Neuronal stem cell (in vitro differentiated cells): ENCODE measurements at regions not wholly inside any gene's neighbourhood (a gene's known extent, or its start where the extent isn't known, plus 50 kb on each side); places are given as distances from the start of the nearest gene placed in this dataset.

ENCODE experiments used
- DNase-seq: peaks from one replicate; pipeline ENCODE4 v3.0.0-alpha.2; 2013; ENCODE audit warnings: low spot score
- H2AFZ ChIP-seq: one replicate; pipeline ENCODE4 v1.6.1; 2013; ENCODE audit warnings: mild to moderate bottlenecking, low read length, inconsistent platforms
- H2AK5ac ChIP-seq: 2 replicates; pipeline ENCODE4 v1.6.1; 2013; ENCODE audit warnings: low read depth, mild to moderate bottlenecking, inconsistent platforms, low read length, moderate library complexity, mixed read lengths
- H2BK120ac ChIP-seq: 2 replicates; pipeline ENCODE4 v1.6.1; 2013; ENCODE audit warnings: low read depth, mild to moderate bottlenecking, inconsistent platforms, low read length, moderate library complexity, mixed read lengths
- H2BK12ac ChIP-seq: one replicate; pipeline ENCODE4 v1.6.1; 2013; ENCODE audit warnings: low read length, inconsistent platforms
- H2BK15ac ChIP-seq: 2 replicates; pipeline ENCODE4 v1.6.1; 2013; ENCODE audit warnings: mild to moderate bottlenecking, low read length, inconsistent platforms, mixed read lengths
- H2BK5ac ChIP-seq: one replicate; pipeline ENCODE4 v1.6.1; 2013; ENCODE audit warnings: inconsistent platforms, mild to moderate bottlenecking, low read length, moderate library complexity
- H3K14ac ChIP-seq: one replicate; pipeline ENCODE4 v1.6.1; 2013; ENCODE audit warnings: low read length, inconsistent platforms
- H3K18ac ChIP-seq: 2 replicates; pipeline ENCODE4 v1.6.1; 2013; ENCODE audit warnings: low read length, inconsistent platforms
- H3K23ac ChIP-seq: 2 replicates; pipeline ENCODE4 v1.6.1; 2013; ENCODE audit warnings: low read depth, mild to moderate bottlenecking, mixed read lengths, low read length, inconsistent platforms; ENCODE audit not compliant: poor library complexity
- H3K27ac ChIP-seq: replicated peaks from 3 replicates; pipeline ENCODE4 v1.5.1; 2013; ENCODE audit warnings: low read length, inconsistent platforms
- H3K27me3 ChIP-seq, 3 experiments: 2 replicates each; pipeline ENCODE4 v1.6.1; 2013; ENCODE audit warnings: low read length in 3 of 3, mild to moderate bottlenecking in 2 of 3, inconsistent platforms in 1 of 3, low read depth in 1 of 3, mixed read lengths in 1 of 3, moderate library complexity in 1 of 3; ENCODE audit not compliant: control insufficient read depth in 3 of 3, insufficient read depth in 3 of 3
- H3K36me3 ChIP-seq, 2 donors: replicated peaks in 1 of 2; 2 replicates each; pipeline ENCODE4 v1.6.1; 2013; ENCODE audit warnings: low read length in 2 of 2; ENCODE audit not compliant: control insufficient read depth in 2 of 2, insufficient read depth in 2 of 2
- H3K4ac ChIP-seq: 2 replicates; pipeline ENCODE4 v1.6.1; 2013; ENCODE audit warnings: inconsistent platforms, mild to moderate bottlenecking, low read length, moderate library complexity
- H3K4me1 ChIP-seq, 2 donors: 1 replicate in 1 of 2; 2 replicates in 1 of 2; pipeline ENCODE4 v1.6.1; 2013; ENCODE audit warnings: low read length in 2 of 2, low read depth in 1 of 2; ENCODE audit not compliant: control insufficient read depth in 2 of 2, insufficient read depth in 1 of 2
- H3K4me2 ChIP-seq: one replicate; pipeline ENCODE4 v1.6.1; 2013; ENCODE audit warnings: mild to moderate bottlenecking, low read length, inconsistent platforms; ENCODE audit not compliant: insufficient read depth, poor library complexity, severe bottlenecking
- H3K4me3 ChIP-seq, 2 donors: 2 replicates each; pipeline ENCODE4 v1.5.1; 2013; ENCODE audit warnings: low read length in 2 of 2, mild to moderate bottlenecking in 2 of 2, inconsistent platforms in 1 of 2, moderate library complexity in 1 of 2
- H3K79me1 ChIP-seq: one replicate; pipeline ENCODE4 v1.6.1; 2013; ENCODE audit warnings: low read depth, mild to moderate bottlenecking, inconsistent platforms, low read length, moderate library complexity
- H3K9ac ChIP-seq: one replicate; pipeline ENCODE4 v1.6.1; 2013; ENCODE audit warnings: mild to moderate bottlenecking, low read depth, low read length, inconsistent platforms; ENCODE audit not compliant: poor library complexity
- H3K9me3 ChIP-seq, 2 donors: replicated peaks in 1 of 2; 2 replicates each; pipeline versions ENCODE3 to v1.6.1; 2013; ENCODE audit warnings: low read length in 2 of 2, mild to moderate bottlenecking in 2 of 2, inconsistent platforms in 1 of 2, low read depth in 1 of 2, mixed read lengths in 1 of 2, moderate library complexity in 1 of 2; ENCODE audit not compliant: control insufficient read depth in 2 of 2, insufficient read depth in 1 of 2
- H4K8ac ChIP-seq: one replicate; pipeline ENCODE4 v1.6.1; 2013; ENCODE audit warnings: low read depth, mild to moderate bottlenecking, inconsistent platforms, low read length, moderate library complexity
- H4K91ac ChIP-seq: one replicate; pipeline ENCODE4 v1.6.1; 2013; ENCODE audit warnings: low read length, low read depth, mild to moderate bottlenecking, inconsistent platforms; ENCODE audit not compliant: poor library complexity
- WGBS, 2 donors: extraction: QIAGEN DNeasy Blood & Tissue Kit; methylation state at CpG; one replicate each; pipeline ENCODE4 v1.1.7; 2013; ENCODE audit warnings: missing lambda C conversion rate in 2 of 2, mixed read lengths in 1 of 2; ENCODE audit not compliant: insufficient read length in 2 of 2, insufficient replicate concordance in 1 of 2; ENCODE audit errors: extremely low coverage in 2 of 2; 5-methylcytosine and 5-hydroxymethylcytosine counted together

DNA sequence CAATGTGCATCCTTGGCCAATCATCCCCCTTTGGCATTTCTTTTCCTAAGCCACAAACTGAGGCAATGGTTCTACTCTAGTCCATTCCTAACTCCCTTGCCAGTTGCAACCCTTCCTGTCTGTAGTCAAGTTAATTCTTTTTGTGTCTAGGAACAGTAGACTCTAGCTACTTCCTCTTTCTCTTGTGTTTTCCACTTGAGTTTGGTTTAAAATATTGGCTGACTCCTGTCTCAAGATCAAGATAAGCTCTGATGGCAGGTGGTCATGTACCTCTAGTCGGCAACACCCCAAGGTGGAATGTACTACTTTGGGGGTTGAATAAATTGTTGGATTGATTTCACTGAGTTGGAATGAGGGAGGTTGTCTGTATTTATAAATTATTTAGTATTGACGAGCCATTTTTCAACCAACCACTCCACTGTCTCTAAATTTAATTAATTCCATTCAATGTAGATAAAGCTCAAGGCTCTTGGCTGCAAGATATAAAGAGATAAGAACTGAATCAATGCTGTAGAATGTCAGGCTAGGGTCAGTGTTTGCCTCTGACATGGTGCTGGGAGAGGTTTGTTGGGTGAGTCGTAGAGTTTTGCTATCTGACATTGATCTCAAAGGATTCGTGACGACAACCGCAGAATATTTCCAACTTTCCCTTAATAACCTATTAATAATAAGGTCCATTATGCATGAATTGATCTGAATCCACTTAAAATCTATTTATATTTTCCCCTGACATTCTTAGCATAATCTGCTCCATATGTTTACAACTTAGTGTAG, 188.7 kb upstream of the APCDD1 start:
- H2AFZ ChIP-seq = no peak overlapping the region
- no peak overlapping the region for H3K4me3 ChIP-seq
- WGBS, 2 donors = no CpG with 5 or more reads among the region's 6 CpGs
- H3K27me3 ChIP-seq = no peaks in the 10 kb centered on the region
- no peak overlapping the region for H2BK5ac ChIP-seq
- no peak overlapping the region for H3K9ac ChIP-seq
- H3K36me3 ChIP-seq = no peaks in the 10 kb centered on the region
- no peak overlapping the region for H3K27ac ChIP-seq
- no peak overlapping the region for H3K14ac ChIP-seq
- H3K4ac ChIP-seq = no peak overlapping the region
- no peak overlapping the region for H2BK120ac ChIP-seq
- peaks cover 0 to 8% of the 10 kb centered on the region in 2 donors for H3K4me1 ChIP-seq
- H3K79me1 ChIP-seq = no peaks in the 10 kb centered on the region
- no peak for DNase-seq
- H2BK15ac ChIP-seq = no peak overlapping the region
- no peak overlapping the region for H4K91ac ChIP-seq
- no peak overlapping the region for H3K18ac ChIP-seq
- no peak overlapping the region for H3K4me2 ChIP-seq
- H2AK5ac ChIP-seq = no peak overlapping the region
- H2BK12ac ChIP-seq = no peak overlapping the region
- H3K9me3 ChIP-seq = peaks cover 3 to 11% of the 10 kb centered on the region in 2 donors
- no peak overlapping the region for H3K23ac ChIP-seq
- no peak overlapping the region for H4K8ac ChIP-seq

DNA sequence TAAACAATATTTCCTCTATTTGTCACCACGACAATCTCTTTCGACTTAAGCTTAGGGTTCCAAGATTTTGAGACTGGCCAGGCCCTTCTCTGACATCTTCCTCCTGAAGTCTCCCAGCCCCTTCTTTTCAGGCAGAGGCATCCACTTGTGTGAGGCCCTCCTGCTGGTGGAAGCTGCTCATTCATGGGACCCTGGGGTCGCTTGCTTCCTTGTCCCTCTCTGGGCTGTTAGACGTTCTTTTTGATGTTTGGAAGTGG, 188.2 kb upstream of the APCDD1 start:
- no peak overlapping the region for H4K91ac ChIP-seq
- DNase-seq = no peak
- no peak overlapping the region for H3K23ac ChIP-seq
- no peak overlapping the region for H2BK120ac ChIP-seq
- no peaks in the 10 kb centered on the region for H3K79me1 ChIP-seq
- H3K4me1 ChIP-seq = peaks cover 0 to 9% of the 10 kb centered on the region in 2 donors
- H3K9me3 ChIP-seq = peaks cover 2 to 6% of the 10 kb centered on the region in 2 donors
- H4K8ac ChIP-seq = no peak overlapping the region
- H3K18ac ChIP-seq = no peak overlapping the region
- H3K36me3 ChIP-seq = no peaks in the 10 kb centered on the region
- no peaks in the 10 kb centered on the region for H3K27me3 ChIP-seq
- no peak overlapping the region for H3K4me2 ChIP-seq
- no peak overlapping the region for H3K4ac ChIP-seq
- no peak overlapping the region for H2AK5ac ChIP-seq
- H3K4me3 ChIP-seq = no peak overlapping the region
- H2BK12ac ChIP-seq = no peak overlapping the region
- H3K27ac ChIP-seq = no peak overlapping the region
- WGBS, 2 donors = no CpG with 5 or more reads among the region's 4 CpGs
- H3K14ac ChIP-seq = no peak overlapping the region
- no peak overlapping the region for H3K9ac ChIP-seq
- no peak overlapping the region for H2BK5ac ChIP-seq
- H2BK15ac ChIP-seq = no peak overlapping the region
- no peak overlapping the region for H2AFZ ChIP-seq

DNA sequence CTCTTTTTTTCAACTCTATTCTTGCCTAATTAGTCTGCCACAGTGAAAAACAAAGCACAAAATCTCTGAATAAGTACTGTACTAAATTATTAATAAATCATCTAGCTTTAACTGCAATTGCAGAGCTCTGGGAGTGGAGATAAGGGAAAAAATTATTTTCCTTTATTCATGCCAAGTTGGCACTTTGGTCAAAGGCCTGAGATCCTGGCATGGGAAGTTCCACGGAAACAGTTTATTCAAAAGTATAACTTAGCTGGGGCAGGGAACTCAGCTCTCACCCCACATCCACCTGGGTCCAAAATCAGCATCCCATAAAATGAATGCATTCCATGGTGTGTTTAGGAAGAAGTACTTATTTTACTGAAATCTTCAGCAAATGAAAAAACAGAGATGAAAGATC, 185.2 kb upstream of the APCDD1 start:
- Histone ChIP-seq H2AFZ (no peak overlapping the region), H3K9ac (no peak overlapping the region), H3K14ac (no peak overlapping the region), H3K4me1 (peaks cover 0 to 9% of the 10 kb centered on the region in 2 donors), H3K23ac (no peak overlapping the region), H2BK12ac (no peak overlapping the region), H3K36me3 (no peaks in the 10 kb centered on the region), H2BK120ac (no peak overlapping the region), H3K27me3 (no peaks in the 10 kb centered on the region), H2BK15ac (no peak overlapping the region), H3K79me1 (no peaks in the 10 kb centered on the region), H2AK5ac (no peak overlapping the region), H3K4me2 (no peak overlapping the region), H3K4ac (no peak overlapping the region), H3K27ac (no peak overlapping the region), H2BK5ac (no peak overlapping the region), H4K91ac (no peak overlapping the region), H3K18ac (no peak overlapping the region), H4K8ac (no peak overlapping the region), H3K4me3 (no peak overlapping the region), H3K9me3 (no peaks in the 10 kb centered on the region)
- no peak for DNase-seq
- WGBS, 2 donors = no CpG with 5 or more reads among the region's 1 CpG

DNA sequence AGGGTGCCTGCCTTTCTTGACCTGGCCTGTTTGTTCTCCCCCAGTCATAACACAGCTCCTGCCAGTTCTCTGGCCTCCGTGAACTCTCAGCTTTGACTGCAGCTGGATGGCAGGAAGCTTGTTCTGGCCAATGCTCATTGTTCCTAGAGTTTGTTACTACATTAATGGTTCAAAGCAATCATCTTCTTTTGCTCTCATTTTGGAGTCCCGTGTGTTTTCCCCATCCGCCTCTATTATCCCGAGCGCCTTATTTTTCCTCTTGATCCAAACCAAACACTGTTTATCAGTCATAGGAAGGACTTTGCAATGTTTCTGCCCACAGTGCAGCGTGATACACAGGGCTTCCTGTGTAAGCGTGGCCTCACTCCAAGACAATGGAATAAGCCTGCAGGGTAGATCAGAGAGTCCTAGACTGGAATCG, 184.3 kb upstream of the APCDD1 start:
- Histone ChIP-seq H3K4ac (no peak overlapping the region), H2BK120ac (no peak overlapping the region), H2BK5ac (no peak overlapping the region), H3K79me1 (no peaks in the 10 kb centered on the region), H2AFZ (peak overlapping the region; percentile 76), H3K4me2 (no peak overlapping the region), H3K4me1 (peaks cover 0 to 9% of the 10 kb centered on the region in 2 donors), H3K14ac (no peak overlapping the region), H3K9me3 (no peaks in the 10 kb centered on the region), H4K91ac (no peak overlapping the region), H2BK15ac (no peak overlapping the region), H3K36me3 (no peaks in the 10 kb centered on the region), H3K18ac (no peak overlapping the region), H2AK5ac (no peak overlapping the region), H3K4me3 (no peak overlapping the region), H3K27me3 (no peaks in the 10 kb centered on the region), H3K23ac (no peak overlapping the region), H3K27ac (no peak overlapping the region), H3K9ac (no peak overlapping the region), H4K8ac (no peak overlapping the region), H2BK12ac (no peak overlapping the region)
- WGBS, 2 donors = no CpG with 5 or more reads among the region's 8 CpGs
- DNase-seq = no peak
